ENCODE measurements at regions not wholly inside any gene's neighbourhood (a gene's known extent, or its start where the extent isn't known, plus 50 kb on each side); places are given as distances from the start of the nearest gene placed in this dataset.
A peak's percentile ranks its signal among the peaks of the same experiment; 100 is the strongest.

DNA sequence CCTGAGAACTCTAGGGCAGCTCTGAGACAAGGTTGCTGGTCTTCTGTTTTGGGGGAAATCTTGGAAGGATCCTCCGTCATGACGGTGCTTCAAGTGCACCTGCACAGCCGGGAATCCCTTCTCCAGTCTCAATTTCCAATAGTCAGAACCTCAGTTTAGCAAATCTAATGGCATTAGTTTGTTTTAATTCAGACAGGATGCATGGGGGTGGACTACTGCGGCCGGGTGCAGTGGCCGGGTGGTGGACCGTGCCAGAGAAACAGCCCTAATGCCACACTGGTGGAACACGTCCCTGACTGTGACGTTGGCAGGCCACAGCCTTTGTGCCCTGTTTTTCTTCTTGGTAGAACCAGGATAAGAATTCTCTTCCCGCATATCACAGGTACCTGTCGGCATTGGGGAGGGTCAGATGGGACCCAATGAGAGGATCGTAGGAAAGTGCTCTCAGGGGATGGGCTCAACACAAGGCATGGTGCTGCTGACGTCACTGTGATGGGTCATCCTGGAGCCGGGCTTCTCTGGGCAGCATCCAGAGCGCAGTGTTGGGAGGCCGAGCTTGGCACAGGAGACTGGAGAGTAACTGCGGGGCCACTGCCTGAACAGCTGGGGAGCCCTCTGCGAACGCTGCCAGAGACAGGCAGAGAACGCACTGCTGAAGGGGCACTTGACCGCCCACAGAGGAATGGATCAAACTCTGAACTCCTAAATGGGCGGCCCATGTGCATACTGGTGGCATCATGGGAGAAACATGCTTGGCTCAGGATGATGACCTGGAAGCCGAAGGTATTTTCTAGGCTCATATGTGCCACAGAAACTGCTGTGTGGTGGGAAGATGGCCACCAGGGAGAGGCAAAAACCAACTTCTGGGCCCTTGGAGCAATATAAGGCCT, 313.8 kb upstream of the SHH start:
- H3K9ac ChIP-seq (ENCODE audit: insufficient read depth, low read depth, low read length): no peak overlapping the region
- no peak overlapping the region for H3K4me2 ChIP-seq (ENCODE audit: low read depth, low read length)
- in situ Hi-C loops (cut with HindIII; ENCODE audit: extremely low pct_ligation_motif_present, low pct_unique_long_range_greater_than_20kb): no loop called here
- H3K4me3 ChIP-seq (replicated peaks in 1 of 3; ENCODE audit: insufficient read depth in 1 of 3, low read depth in 2 of 3, low read length in 3 of 3): no peak overlapping the region
- no peaks in the 10 kb centered on the region for H3K9me3 ChIP-seq (ENCODE audit: low read length)
- H3K4me1 ChIP-seq (ENCODE audit: insufficient read depth, low read length): 0 out of 2 replicates have a peak, but pooled peaks cover 4% of the 10 kb centered on the region
- peaks cover 6 to 80% of the 10 kb centered on the region in 2 experiments for H3K27me3 ChIP-seq (ENCODE audit: control insufficient read depth in 1 of 2, insufficient read depth in 2 of 2, low read length in 2 of 2)
- H4K20me1 ChIP-seq (ENCODE audit: insufficient read depth, low read length): no peaks in the 10 kb centered on the region
- no peak for FAIRE-seq
- DNase-seq (ENCODE audit: low spot score): no peak
- H2AFZ ChIP-seq (ENCODE audit: low read length): no peak overlapping the region
- no peak for ATAC-seq
- TF ChIP-seq SOX6 (IDR thresholded peaks at IDR 0.05) (no peak), SOX6 (CRISPR knock-in tag; IDR thresholded peaks at IDR 0.05) (no peak), ATF7 (IDR thresholded peaks at IDR 0.05) (peak; percentile 37; the same call in 1 of the 2 replicates), ATF7 (CRISPR knock-in tag; IDR thresholded peaks at IDR 0.05) (no peak), CBX2 (IDR thresholded peaks at IDR 0.05; ENCODE audit: low read depth, low read length) (no peak), CBX2 (CRISPR knock-in tag; IDR thresholded peaks at IDR 0.05; ENCODE audit: low read depth) (no peak), CREB1 (IDR thresholded peaks at IDR 0.05) (peak; percentile 90), CREB1 (CRISPR knock-in tag; IDR thresholded peaks at IDR 0.05) (no peak)
- TF ChIP-seq, protein P1, sequence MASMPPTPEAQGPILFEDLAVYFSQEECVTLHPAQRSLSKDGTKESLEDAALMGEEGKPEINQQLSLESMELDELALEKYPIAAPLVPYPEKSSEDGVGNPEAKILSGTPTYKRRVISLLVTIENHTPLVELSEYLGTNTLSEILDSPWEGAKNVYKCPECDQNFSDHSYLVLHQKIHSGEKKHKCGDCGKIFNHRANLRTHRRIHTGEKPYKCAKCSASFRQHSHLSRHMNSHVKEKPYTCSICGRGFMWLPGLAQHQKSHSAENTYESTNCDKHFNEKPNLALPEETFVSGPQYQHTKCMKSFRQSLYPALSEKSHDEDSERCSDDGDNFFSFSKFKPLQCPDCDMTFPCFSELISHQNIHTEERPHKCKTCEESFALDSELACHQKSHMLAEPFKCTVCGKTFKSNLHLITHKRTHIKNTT (CRISPR knock-in tag; IDR thresholded peaks at IDR 0.05): no peak
- BruUV-seq (replicated peaks): no TSS peak
- no peak overlapping the region for H3K27ac ChIP-seq (ENCODE audit: extremely low read length, insufficient read depth, low read length)
- no peaks in the 10 kb centered on the region for H3K79me2 ChIP-seq (ENCODE audit: insufficient read depth, low read length)
- intact Hi-C loops (cut with micrococcal nuclease; ENCODE audit: unreplicated experiment): no loop called here
- no peaks in the 10 kb centered on the region for H3K36me3 ChIP-seq (replicated peaks in 1 of 2; ENCODE audit: control insufficient read depth in 1 of 2, insufficient read depth in 2 of 2, low read length in 2 of 2)
- ChIA-PET POLR2A (no interaction called here), CTCF (ENCODE audit: low intra/inter-chr PET ratio, low total read pairs) (no interaction called here)
- WGBS (ENCODE audit: low lambda C conversion rate): 70% methylated on average over 15 of the region's 23 CpGs

Data from HepG2 (cell line).